ENCODE measurements at regions not wholly inside any gene's neighbourhood (a gene's known extent, or its start where the extent isn't known, plus 50 kb on each side); places are given as distances from the start of the nearest gene placed in this dataset.

DNA sequence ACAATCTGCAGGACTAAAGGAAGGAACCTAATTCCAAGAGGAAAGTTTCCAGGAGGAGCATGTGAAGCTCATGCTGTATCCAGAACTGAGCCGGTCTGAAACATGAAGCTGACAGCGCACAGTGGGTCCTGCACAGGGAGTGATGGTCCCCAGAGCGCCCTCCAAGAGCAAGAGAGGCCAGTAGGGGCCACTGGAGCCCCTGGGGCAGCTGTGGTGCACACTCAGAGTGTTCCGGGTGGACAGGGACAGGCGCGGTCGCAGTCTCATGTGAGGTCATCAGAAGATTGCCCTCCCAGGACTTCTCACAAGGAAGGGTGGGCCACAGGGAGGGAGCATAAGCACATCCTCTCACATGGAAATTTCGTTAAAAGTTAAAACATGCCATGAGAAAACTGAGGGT is 355.9 kb downstream of the EIPR1 start:
- H3K27me3 Mint-ChIP-seq (ENCODE audit: unreplicated experiment): peaks cover 2% of the 10 kb centered on the region
- peaks cover 8% of the 10 kb centered on the region for H3K9me3 Mint-ChIP-seq (ENCODE audit: unreplicated experiment)
- no peak overlapping the region for H3K4me3 Mint-ChIP-seq (ENCODE audit: unreplicated experiment)
- DNase-seq: no peak
- H3K27ac Mint-ChIP-seq (ENCODE audit: unreplicated experiment): no peak overlapping the region
- TF ChIP-seq, protein P1, sequence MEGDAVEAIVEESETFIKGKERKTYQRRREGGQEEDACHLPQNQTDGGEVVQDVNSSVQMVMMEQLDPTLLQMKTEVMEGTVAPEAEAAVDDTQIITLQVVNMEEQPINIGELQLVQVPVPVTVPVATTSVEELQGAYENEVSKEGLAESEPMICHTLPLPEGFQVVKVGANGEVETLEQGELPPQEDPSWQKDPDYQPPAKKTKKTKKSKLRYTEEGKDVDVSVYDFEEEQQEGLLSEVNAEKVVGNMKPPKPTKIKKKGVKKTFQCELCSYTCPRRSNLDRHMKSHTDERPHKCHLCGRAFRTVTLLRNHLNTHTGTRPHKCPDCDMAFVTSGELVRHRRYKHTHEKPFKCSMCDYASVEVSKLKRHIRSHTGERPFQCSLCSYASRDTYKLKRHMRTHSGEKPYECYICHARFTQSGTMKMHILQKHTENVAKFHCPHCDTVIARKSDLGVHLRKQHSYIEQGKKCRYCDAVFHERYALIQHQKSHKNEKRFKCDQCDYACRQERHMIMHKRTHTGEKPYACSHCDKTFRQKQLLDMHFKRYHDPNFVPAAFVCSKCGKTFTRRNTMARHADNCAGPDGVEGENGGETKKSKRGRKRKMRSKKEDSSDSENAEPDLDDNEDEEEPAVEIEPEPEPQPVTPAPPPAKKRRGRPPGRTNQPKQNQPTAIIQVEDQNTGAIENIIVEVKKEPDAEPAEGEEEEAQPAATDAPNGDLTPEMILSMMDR (IDR thresholded peaks at IDR 0.05; ENCODE audit: partially characterized antibody, unreplicated experiment): no peak
- H3K4me1 Mint-ChIP-seq (ENCODE audit: low read depth, unreplicated experiment): no peaks in the 10 kb centered on the region
- H3K36me3 Mint-ChIP-seq (ENCODE audit: unreplicated experiment): peaks cover 32% of the 10 kb centered on the region

DNA sequence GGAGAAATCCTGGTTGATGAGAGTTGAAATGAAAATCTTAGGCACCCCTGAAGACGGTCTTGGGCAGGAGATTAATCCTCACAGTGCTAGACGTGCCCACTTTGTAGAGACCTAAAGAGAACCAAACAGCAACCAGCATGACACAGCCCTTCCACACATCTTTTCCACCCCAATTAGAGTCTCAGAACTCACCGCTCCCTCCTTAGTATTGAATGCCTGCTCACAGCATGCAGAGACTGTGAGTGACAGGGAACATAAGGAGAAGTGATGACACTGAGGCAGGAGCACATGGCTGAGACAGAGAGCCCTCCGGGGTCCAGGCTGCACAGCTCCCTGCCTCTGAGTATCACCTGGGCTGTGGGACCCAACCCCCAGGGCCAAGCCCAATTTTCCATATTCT is 367.6 kb downstream of the EIPR1 start:
- peaks cover 2% of the 10 kb centered on the region for H3K4me1 Mint-ChIP-seq (ENCODE audit: low read depth, unreplicated experiment)
- H3K4me3 Mint-ChIP-seq (ENCODE audit: unreplicated experiment): no peak overlapping the region
- TF ChIP-seq, protein P1 (IDR thresholded peaks at IDR 0.05; ENCODE audit: partially characterized antibody, unreplicated experiment): no peak
- peaks cover 2% of the 10 kb centered on the region for H3K27me3 Mint-ChIP-seq (ENCODE audit: unreplicated experiment)
- H3K27ac Mint-ChIP-seq (ENCODE audit: unreplicated experiment): no peak overlapping the region
- DNase-seq: no peak
- H3K36me3 Mint-ChIP-seq (ENCODE audit: unreplicated experiment): peaks cover 18% of the 10 kb centered on the region
- peaks cover 5% of the 10 kb centered on the region for H3K9me3 Mint-ChIP-seq (ENCODE audit: unreplicated experiment)

DNA sequence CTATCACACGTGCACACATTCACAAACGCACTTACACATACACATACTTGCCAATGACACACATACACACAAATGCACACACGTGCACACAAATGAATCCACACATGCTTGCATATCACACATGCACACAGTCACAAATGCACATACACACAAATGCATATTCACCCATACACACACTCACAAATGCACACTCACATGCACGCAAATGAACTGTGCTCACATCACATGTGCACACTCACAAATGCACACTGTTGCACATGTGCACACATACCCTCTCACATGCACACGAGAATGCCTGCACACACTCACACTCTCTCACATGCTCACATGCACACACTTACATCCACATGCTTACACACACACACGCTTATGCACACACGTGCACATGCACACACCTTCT is 368.1 kb downstream of the EIPR1 start:
- DNase-seq: no peak
- Mint-ChIP-seq H3K9me3 (ENCODE audit: unreplicated experiment) (peaks cover 5% of the 10 kb centered on the region), H3K27me3 (ENCODE audit: unreplicated experiment) (peaks cover 2% of the 10 kb centered on the region), H3K36me3 (ENCODE audit: unreplicated experiment) (peaks cover 16% of the 10 kb centered on the region), H3K4me1 (ENCODE audit: low read depth, unreplicated experiment) (peaks cover 2% of the 10 kb centered on the region), H3K4me3 (ENCODE audit: unreplicated experiment) (no peak overlapping the region), H3K27ac (ENCODE audit: unreplicated experiment) (no peak overlapping the region)
- TF ChIP-seq, protein P1 (IDR thresholded peaks at IDR 0.05; ENCODE audit: partially characterized antibody, unreplicated experiment): no peak

DNA sequence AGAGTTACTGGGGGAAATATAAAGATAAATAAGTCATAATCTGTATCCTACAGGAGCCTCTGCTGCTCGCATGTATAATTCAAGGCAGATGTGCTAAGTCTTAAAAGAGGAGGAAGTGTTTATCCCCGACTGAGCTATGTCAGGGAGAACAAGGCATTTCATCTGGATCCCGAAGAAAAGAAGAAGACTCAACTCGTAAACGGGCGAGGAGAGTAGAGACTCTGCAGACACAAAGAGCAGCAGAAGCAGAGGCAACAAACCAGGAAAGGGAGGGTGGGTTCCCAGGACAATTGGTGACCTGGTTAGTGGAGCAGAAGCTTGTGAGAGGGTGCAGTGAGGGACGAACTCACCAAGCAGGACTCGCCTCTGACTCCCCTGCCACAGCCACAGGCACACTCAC is 368.6 kb downstream of the EIPR1 start:
- no peak overlapping the region for H3K4me3 Mint-ChIP-seq (ENCODE audit: unreplicated experiment)
- peaks cover 2% of the 10 kb centered on the region for H3K27me3 Mint-ChIP-seq (ENCODE audit: unreplicated experiment)
- H3K4me1 Mint-ChIP-seq (ENCODE audit: low read depth, unreplicated experiment): peaks cover 2% of the 10 kb centered on the region
- H3K9me3 Mint-ChIP-seq (ENCODE audit: unreplicated experiment): peaks cover 5% of the 10 kb centered on the region
- peaks cover 14% of the 10 kb centered on the region for H3K36me3 Mint-ChIP-seq (ENCODE audit: unreplicated experiment)
- H3K27ac Mint-ChIP-seq (ENCODE audit: unreplicated experiment): no peak overlapping the region
- TF ChIP-seq, protein P1 (IDR thresholded peaks at IDR 0.05; ENCODE audit: partially characterized antibody, unreplicated experiment): no peak
- DNase-seq: no peak

DNA sequence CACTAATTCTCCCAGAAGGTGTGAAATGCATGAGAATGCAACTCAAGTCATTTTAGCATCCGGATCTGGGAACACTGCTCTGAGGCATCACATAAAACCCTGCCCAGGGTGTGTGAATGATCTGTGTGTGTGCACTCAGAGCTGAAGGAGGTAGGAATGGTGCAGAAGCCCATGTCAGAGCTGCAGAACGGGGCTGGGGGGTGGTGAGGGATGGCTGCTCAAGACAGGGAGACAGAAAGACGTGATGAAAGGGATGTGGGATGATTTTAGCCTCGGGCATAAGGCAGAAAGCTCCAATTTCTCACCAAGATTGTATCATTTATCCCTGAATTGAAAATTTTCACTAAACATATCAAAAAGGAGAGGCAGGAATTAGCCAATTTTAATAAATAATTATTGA is 369.1 kb downstream of the EIPR1 start:
- Mint-ChIP-seq H3K27me3 (ENCODE audit: unreplicated experiment) (no peaks in the 10 kb centered on the region), H3K4me3 (ENCODE audit: unreplicated experiment) (no peak overlapping the region), H3K4me1 (ENCODE audit: low read depth, unreplicated experiment) (peaks cover 2% of the 10 kb centered on the region), H3K36me3 (ENCODE audit: unreplicated experiment) (peaks cover 10% of the 10 kb centered on the region), H3K9me3 (ENCODE audit: unreplicated experiment) (peaks cover 2% of the 10 kb centered on the region), H3K27ac (ENCODE audit: unreplicated experiment) (no peak overlapping the region)
- no peak for DNase-seq
- TF ChIP-seq, protein P1 (IDR thresholded peaks at IDR 0.05; ENCODE audit: partially characterized antibody, unreplicated experiment): no peak

Data from glutamatergic neuron (in vitro differentiated cells).